HG02588 (cell line): ENCODE measurements at regions not wholly inside any gene's neighbourhood (a gene's known extent, or its start where the extent isn't known, plus 50 kb on each side); places are given as distances from the start of the nearest gene placed in this dataset.
"Not testable (repeated sequence)": the region's sequence is repeated elsewhere in the genome, so short reads cannot be mapped to it uniquely, and the experiment has no call there.

ENCODE experiments used
- ATAC-seq: cut with Tn5 transposase; IDR thresholded peaks from one replicate; pipeline ENCODE4 v1.9.1; 2021; ENCODE audit warnings: mild to moderate bottlenecking, moderate library complexity; ENCODE audit not compliant: unreplicated experiment

DNA sequence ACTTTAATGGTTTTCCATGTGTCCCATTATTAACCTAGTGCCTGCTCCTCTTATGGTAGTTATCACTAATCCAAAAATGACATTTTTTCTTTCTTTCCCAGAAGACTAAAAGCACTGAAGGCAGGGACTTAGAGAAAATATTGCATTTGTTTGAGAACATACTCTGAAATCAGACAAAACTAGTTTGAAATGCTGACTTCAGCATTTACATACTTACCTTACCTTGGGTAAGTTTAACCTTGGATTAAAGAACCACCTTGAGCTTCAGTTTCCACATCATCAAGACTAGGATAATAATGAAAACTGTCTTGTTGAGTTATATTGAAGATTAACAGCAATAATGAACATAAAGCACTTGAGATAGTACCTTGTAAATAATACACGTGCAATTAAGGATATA is 413.0 kb downstream of the SOX2 start:
- no peak for ATAC-seq

DNA sequence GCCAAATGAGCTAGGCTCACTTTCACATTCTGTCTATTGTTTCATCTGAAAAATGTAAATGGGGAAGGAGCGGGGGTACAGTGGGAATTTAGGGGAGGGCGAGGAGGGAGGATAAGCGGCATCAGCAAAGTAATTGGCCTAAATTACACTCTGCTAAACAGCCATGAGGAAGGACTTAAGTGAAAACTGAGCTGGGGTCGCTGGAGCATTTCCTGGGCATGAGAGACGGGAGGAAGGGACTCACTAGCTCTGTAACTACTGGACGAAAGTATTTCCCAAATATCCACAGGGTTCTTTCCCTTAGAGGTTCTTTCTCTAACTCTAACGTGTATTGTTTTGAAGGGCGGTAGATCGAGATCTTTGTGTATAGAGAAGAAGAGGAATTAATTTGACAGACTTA is 418.0 kb downstream of the SOX2 start:
- ATAC-seq: no peak

DNA sequence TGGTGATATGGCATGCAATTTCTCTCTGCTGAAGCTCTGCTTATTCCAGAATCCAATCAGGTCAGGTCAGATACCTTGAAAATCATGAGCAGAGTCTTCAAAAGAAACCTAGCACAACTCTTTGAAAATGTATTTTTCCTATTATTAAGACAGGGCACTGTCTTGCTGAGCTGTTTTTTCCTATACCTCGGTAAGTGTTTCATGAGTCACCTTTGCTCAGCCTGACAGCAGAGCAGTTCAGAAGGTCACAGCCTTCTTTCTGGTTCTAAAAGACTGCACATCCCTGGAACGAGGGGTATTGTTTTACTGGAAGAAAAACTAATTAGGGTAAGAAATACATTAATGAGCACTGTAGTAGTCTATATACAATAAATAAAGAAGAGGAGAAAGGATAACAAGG is 422.0 kb downstream of the SOX2 start:
- no peak for ATAC-seq

DNA sequence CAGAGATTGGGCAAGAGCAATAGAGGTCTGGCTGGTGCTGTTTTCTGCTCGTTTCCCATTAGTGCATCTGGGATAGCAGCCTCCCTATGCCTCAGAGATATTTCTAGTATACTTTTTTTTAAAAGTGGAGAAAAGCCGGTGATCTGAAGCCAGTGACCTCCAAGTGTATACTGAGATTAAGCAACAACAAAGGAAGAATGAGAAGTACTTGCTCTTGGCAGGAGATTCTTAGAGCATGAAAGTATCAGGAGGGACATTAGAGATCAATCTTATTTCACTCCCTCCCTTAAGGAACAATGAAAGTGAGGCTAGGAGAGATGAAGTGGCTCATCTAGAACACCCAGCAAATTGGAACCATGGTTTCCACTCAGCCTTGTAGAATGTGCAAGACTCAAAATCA is 423.3 kb downstream of the SOX2 start:
- ATAC-seq: no peak

DNA sequence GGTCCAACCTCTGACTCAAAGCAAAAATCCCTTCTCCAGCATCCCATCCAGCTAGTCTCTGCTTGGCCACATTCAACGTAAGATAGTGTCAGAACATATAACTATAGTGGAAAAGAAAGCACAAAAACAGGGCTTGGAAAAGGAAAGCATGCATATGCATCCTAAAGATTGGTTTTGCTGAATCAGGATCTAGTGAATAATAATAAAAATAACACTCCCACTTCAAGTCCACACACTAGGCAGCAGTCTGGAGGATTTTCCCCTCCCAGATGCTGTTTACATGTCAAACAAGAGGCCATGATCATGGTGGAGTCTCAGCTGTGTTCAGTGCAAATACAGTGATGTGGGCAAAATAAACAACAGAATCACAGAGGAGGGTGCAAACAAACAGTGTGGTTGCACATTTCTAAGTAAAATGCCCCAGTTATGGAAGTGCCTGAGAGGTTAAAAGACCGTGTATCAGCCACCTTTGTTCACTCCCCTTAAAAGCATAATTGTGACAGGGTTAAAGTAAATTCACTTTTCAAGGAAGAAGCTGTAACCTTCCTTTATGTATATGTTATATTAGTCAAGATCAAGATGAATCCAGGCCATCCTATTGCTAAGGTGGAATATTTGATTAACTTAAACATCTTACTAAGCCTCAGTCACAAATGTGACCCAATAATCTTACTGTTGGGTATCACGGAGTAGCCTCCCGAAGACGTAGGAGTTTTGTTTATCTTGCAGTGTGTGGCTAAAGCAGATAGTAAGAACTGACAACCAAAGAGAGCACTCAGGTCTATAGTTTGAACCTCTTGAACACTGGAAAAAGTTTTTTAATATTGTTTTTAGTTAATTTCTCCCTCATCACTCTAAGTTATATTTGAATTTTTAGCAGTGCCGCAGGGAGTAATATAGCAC is 424.5 kb downstream of the SOX2 start:
- ATAC-seq: no peak

DNA sequence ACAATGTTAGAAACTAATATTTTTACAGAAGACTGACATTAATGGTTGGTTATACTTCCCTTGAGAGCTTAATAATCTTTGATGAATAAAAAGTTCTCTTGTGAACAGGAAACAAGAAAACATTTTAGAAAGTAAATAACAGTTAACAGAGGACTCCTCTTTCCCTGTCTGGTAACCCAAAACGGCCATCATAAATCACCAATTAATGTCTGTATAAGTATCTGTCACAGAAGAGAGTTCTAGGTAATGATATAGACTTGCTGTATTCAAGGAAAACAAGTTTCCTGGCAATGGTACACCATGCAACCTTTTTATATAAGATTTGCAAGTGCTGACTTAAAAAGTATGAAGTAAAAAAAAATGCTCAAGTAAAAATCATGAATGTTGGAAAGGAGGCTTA is 426.7 kb downstream of the SOX2 start:
- no peak for ATAC-seq

DNA sequence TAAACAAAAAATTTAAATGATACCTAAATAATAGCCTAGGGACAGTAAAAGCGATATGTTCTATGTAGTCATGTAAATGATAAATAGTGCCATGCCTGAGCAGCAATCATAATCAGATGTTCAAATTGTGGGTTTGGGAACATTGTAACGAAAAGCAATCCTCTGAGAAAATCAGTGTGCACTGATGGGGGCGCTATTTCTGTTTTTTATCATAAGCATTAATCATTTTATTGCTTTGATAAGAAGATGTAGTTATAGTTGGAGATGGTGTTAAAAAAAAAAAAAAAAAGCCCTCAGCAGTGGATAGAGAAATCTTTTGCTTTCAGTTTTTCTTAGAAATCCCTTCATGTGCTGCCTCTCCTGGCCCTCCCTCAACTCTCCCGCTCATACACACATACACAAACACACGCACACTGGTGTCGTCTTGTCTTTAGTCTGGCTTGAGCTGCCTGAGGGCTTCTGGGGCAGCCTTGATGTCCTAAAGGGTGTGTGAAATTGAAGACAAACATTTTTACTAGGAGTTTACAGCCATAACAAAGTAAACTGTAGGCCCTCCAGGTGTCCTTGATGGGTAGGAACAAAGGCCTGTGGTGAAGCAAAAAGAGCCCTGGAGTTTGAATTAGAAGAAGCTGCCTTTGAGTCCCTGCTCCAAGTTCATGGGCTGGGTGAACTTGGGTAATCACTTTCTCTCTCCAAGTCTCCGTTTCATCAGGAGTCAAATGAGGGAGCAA is 428.1 kb downstream of the SOX2 start:
- no peak for ATAC-seq

DNA sequence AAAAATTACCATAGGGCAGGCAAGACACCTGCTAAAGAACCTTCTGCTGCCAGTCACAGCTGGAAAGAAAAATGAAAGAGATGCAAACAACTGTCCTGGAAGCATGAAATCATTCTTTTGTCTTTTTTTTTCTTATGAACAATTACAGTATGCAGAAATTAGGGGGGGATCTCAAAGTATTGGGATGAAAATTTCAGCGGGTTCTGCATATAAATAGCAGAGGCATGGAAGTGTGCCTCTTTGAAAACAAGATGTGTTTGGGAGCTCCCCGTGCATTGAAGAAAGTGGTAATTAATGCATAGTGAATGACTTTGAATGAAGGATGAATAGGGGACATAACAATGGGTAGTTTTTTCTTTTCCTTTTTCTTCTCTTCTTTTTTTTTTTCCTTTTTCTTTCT is 431.2 kb downstream of the SOX2 start:
- no peak for ATAC-seq

DNA sequence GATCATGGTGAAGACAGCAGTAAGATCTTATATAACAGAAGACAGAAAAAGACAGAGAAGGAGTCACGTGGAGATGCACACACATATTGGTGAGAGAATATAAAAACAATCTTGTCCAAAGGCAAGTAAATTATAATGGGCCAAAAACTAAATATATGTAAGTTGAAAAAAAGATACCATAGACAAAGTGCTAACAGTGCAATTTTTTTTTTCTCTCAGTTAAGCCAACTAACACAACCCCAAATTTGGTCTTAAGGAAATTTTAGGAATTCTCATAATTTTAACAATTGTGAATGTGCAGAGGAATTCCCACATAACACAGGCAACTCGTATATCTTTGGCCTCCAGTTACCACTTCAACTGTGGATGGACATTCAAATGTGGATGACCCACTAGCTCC is 432.2 kb downstream of the SOX2 start:
- no peak for ATAC-seq

DNA sequence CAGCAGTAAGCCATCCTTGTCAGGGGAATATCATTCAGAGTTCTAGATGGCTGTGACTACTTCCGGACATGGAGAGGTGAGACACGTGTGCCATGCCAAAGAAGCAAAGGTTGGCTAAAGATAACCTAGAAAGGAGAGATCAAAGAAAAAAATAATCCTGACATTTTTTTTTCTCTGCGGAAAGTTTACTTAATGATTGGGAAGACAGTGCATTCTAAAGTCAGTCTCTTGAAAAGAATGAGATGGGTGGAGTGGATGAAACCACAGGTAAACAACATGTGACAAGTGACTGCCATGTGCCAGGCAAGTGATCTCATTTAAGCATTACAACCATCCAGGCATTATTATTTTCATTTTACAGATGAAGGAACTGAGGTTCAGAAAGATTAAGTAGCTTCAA is 436.6 kb downstream of the SOX2 start:
- ATAC-seq: no peak

DNA sequence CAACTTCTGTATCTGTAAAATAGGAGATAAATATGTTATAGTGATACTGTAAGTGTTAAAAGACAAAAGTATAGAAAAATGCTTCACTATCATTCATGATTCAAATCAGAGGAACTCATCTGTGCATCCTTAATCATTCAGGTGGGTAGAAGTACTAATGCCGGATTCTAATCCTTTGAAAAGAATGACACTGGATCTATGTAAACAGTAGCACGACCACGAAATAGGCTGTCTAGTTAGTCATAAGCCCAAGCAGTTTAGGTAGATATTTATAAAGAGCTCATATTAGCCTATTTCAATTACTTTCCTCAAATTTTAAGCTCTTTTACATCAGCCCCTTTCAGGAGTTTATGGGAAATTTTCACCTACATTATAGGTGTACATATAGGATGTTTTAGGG is 437.9 kb downstream of the SOX2 start:
- no peak for ATAC-seq

DNA sequence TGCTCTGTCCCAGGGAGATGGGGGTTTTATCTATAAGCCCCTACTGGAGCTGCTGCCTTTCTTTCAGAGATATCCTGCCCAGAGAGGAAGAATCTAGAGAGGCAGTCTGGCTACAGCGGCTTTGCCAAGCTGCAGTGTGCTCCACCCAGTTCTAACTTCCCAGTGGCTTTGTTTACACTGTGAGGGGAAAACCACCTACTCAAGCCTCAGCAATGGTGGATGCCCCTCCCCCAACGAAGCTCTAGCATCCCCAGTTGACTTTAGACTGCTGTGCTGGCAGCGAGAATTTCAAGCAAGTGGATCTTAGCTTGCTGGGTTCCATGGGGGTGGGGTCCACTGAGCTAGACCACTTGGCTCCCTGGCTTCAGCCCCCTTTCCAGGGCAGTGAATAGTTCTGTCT is 444.6 kb downstream of the SOX2 start:
- not testable (repeated sequence) for ATAC-seq

DNA sequence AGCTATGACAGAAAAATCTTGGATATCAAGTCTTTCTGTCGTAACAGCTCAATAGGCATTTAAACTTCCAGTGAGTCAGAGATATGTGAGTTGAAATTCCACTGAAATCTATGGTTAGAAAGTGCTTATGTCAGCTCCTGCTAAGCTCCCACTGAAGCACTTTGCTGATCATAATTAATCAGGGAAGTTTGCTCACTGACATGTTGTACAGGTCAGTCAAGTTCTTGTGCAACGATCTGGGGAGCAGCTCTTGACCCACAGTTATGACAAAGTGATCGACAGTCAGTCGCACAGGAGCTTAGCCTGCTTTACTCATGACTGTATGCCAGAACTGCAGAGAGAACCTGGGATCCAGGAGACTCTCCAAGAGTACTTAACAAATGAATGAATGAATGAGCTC is 453.5 kb downstream of the SOX2 start:
- no peak for ATAC-seq

DNA sequence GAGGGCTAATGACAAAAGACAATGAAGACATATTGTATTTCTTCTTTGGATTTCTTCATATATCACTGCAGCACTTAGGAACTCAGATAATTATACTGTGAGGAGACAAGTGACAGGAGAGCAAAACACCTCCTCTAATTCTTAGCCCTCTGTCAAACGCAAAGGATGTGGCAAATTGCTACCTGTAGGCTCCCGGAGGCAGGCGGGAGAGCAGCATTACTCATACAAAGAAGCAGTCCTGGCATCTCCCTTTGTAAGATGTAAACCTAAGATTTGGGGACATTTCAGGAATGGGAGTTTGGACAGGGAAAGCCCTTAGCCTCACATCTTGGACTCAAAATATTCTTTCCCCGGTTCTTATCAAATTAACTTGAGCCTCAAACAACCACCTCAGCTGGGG is 460.8 kb downstream of the SOX2 start:
- no peak for ATAC-seq

DNA sequence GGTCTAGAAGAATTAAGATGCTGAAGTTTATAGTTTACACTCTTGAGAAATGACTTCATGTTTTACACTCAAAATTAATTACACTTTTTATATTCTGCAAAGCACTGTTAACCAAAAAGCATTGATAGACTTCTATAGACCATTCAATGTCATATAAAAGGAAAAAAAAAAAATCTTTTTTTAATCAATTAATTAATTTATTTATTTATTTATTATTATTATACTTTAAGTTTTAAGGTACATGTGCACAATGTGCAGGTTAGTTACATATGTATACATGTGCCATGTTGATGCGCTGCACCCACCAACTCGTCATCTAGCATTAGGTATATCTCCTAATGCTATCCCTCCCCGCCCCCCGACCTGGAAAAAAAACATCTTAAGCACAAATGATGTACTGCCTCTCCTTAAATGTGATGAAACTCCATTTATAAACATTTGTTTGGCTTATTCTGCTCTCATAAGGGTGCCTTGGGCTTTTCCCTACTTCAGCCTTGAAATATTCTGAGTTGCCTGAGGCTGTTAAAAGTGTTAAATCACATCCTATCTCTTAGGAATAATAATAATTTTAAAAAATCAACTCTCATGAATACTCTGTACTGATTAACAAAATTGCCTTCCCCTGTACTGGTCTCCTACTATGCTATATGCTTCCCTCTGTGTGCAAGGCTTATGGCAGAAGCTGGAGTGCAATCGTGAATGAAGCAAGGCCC is 466.9 kb downstream of the SOX2 start:
- ATAC-seq: no peak

DNA sequence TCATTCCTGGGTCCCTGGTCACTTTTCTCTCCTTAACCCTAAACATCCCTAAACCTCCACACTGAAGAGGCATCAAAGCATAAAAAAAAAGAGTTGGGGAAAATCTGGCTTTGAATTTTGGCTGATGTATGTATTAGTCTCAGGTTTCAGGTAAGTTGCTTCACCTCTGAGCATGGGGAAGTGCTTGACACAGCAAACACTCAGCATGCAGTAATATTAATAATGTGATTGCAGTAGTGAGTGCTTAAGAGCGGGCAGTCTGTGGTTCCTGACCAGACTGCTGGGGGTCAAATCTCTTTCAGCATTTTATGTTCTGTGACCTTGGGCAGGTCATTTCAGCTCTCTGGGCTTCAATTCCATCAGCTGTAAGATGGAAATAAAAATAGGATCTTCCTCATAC is 467.9 kb downstream of the SOX2 start:
- ATAC-seq: no peak

DNA sequence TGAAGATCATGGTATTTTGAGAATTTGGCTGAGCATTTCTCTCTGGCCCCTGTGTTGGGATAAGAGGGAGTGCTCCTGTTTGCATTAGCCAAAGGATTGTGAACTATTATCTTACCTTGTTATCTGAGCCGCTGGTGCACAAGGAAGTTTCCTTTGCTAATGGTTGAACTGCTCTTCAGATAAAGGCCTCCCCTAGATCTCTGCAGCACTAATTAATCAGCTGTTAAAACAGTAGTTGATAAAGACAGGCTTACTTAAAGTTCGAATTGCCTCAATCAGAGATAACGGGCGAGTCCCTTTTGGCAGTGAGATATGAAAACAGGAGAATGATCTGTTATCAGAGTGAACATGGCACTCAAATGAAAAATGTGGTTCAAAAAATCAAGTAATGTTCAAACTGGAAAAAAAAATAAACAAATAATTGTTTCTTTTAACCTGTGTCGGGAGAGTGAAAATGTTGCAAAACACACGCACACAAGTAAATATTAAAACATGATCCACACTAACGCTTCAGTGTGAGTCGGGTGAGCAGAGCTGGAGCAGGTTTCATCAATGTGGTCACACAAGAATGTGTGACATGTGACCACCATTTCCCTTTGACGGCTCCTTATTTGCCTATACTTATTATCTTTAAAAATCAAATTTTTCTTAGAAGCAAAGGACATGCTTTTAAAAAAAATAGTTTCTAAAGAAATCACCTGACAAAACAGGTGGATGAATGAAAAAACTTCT is 469.1 kb downstream of the SOX2 start:
- no peak for ATAC-seq

DNA sequence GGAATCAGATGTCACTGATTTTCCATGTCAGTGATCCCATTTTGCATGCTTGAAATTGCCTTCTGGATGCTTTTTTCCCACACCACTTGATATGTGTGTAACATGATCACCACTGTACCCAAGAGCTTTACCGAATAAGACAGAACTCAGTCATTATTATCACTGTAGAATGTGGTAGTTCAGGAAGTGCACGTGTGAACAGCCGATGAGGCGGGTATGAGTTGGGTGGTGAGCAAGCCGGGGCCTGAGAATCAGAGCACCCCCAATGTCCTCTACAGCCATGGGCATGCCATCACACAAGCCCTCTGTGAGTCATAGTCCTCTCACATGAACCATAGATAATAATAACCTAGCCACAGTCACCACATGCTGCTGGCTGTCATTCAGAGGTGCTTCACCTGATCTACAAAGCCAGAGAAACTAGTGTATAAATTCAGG is 470.8 kb downstream of the SOX2 start:
- no peak for ATAC-seq

DNA sequence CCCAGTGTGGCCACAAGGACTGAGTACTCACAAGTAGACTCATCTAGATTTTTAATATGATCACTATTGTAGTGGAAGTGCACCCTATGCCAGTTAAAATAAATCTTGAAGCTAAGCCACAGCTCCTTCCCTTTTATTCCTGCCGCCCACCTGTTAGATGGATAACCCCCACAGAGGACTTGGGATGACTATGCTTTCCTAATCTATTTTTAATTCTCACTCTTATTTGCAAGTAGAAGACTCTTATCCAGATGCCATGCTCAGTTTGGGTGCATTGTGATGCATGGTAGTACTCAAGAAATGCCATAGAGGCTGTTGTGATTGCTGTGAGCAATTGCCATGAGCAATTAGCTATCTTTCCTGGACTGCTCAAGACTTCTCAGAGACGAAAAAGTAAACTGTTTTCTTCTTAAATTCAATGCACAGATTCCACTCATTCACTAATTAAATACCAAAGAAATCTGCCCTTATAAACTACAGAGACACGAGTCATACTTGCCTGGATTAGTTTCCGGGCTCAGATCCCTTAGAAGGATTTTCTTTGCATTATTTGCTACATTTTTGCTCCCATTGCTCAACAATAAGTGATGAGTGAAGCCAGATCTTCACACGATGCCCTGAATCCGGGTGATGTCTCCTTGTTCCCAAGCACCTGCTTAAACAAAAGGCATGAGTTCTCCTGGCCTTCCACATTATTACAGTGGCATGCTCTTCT is 472.1 kb downstream of the SOX2 start:
- ATAC-seq: no peak

DNA sequence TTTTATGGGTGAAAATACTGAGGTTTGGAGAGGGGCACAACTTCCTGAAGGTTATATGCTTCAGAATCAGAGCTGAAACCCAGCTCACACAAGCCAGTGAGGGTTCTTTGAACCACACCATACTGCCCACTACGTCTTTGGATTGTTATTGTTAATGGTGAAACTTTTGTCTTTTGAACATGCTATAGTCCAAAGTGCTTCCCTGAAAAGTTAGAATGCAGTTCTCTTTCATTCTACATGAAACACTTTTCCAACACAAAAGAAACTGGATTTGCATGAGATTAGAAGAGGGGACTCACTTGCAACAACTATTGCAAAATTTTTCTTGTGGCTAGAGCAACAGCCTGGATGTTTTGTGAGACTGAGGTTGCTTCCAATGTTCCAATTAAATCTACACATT is 473.6 kb downstream of the SOX2 start:
- no peak for ATAC-seq
